HEK293T (cell line): ENCODE measurements at regions not wholly inside any gene's neighbourhood (a gene's known extent, or its start where the extent isn't known, plus 50 kb on each side); places are given as distances from the start of the nearest gene placed in this dataset.

Source experiments
- FOXM1 ChIP-seq: fragments of 450-650 bp; IDR thresholded peaks from 2 replicates; pipeline ENCODE4 v1.6.1; 2017; ENCODE audit warnings: mild to moderate bottlenecking, borderline replicate concordance
- NFRKB ChIP-seq: fragments of 450-650 bp; IDR thresholded peaks from 2 replicates; pipeline ENCODE4 v1.6.1; 2016; ENCODE audit warnings: mild to moderate bottlenecking, moderate library complexity
- PKNOX1 ChIP-seq: fragments of 450-650 bp; IDR thresholded peaks from 2 replicates; pipeline ENCODE4 v1.6.1; 2016
- ZNF384 ChIP-seq: fragments of 450-650 bp; IDR thresholded peaks from 2 replicates; pipeline ENCODE4 v1.6.1; 2016

- TF ChIP-seq ZNF384 (no peak), PKNOX1 (no peak), NFRKB (no peak), FOXM1 (no peak)
Observed at GRCh38 chr6:147621263-147621662, 112.8 kb downstream of the SAMD5 start.
